Skeletal muscle tissue (tissue), 3 donors: ENCODE measurements at regions not wholly inside any gene's neighbourhood (a gene's known extent, or its start where the extent isn't known, plus 50 kb on each side); places are given as distances from the start of the nearest gene placed in this dataset.

Experiments
- H3K27ac ChIP-seq: one replicate; pipeline ENCODE4 v1.7.0; 2013; ENCODE audit warnings: mild to moderate bottlenecking, low read depth, low read length, inconsistent platforms
- H3K27me3 ChIP-seq, 3 donors: one replicate each; pipeline ENCODE4 v1.7.0; 2013; ENCODE audit warnings: low read length in 3 of 3; ENCODE audit not compliant: control insufficient read depth in 3 of 3, insufficient read depth in 3 of 3
- H3K36me3 ChIP-seq, 3 donors: one replicate each; pipeline ENCODE4 v1.7.0; 2013; ENCODE audit warnings: low read length in 3 of 3; ENCODE audit not compliant: control insufficient read depth in 3 of 3, insufficient read depth in 3 of 3
- H3K4me1 ChIP-seq, 3 donors: one replicate each; pipeline ENCODE4 v1.7.0; 2013; ENCODE audit warnings: low read length in 3 of 3, mild to moderate bottlenecking in 3 of 3; ENCODE audit not compliant: control insufficient read depth in 3 of 3, insufficient read depth in 3 of 3
- H3K4me3 ChIP-seq, 3 donors: one replicate each; pipeline ENCODE4 v1.7.0; 2013; ENCODE audit warnings: low read length in 3 of 3
- H3K9ac ChIP-seq, 3 donors: one replicate each; pipeline ENCODE4 v1.7.0; 2013; ENCODE audit warnings: low read length in 3 of 3, mild to moderate bottlenecking in 3 of 3, moderate library complexity in 2 of 3, low read depth in 1 of 3
- H3K9me3 ChIP-seq, 3 donors: one replicate each; pipeline ENCODE4 v1.7.0; 2013; ENCODE audit warnings: low read length in 3 of 3; ENCODE audit not compliant: control insufficient read depth in 3 of 3
- donor health status: Osteomylitis.

DNA sequence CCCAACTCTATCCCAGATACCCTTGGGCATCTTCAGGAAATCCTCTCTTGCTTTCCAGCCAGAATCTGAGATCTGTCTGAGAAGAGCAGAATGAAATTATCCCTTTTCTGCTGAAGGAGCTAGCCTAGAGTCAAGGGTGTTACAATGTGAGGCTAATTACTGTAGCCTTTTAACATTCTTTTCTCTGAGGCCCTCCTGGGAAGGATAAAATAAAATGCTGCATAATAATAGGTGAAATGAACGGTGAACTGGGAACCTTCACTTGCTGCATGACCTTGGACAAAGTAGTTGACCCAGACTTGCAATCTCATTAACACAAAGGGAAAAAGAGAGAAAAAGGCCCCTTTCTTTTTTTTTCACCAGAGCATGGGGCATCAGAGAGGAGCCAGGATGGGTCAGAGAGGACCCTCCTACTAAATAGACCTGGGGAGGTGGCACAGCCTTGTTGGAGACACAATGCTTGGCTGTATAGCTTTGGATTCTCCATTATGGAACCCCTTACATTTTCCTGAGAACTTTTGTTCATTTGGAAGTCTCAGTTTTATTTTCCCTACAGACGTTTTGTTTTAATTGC lies 137.0 kb upstream of the LIPC start:
- H3K9me3 ChIP-seq, result peaks cover 0 to 2% (median 0%) of the 10 kb centered on the region in 3 donors

DNA sequence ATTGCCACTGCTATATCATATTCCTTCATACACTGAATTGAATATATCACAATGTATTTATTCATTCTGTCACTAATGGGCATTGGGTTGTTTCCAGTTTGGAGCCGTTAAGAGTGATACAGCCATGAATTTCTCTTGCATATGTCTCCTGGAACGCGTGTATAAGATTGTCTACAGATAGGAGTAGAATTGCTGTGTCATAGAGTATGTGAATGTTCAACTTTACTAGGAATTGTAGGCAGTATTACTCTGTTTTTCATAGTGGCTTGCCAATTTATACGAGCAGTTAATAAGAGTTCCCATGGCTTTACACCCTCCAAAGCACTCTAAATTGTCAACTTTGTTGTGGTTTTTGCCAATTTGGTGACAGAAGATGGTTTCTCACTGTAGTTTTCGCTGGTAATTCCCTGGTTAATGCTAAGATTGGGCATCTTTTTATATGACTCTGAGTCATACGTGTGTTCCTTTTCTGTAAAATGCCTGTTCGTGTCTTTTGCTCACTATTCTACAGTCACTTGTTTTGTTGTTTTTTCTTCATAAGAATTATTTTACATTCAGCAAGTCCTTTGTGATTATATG lies 136.1 kb upstream of the LIPC start:
- Histone ChIP-seq H3K27me3 (no peaks in the 10 kb centered on the region), H3K4me1 (peaks cover 0 to 5% (median 0%) of the 10 kb centered on the region in 3 donors), H3K36me3 (no peaks in the 10 kb centered on the region), H3K9ac (no peak overlapping the region), H3K4me3 (no peak overlapping the region), H3K27ac (no peak overlapping the region), H3K9me3 (peaks cover 0 to 2% (median 0%) of the 10 kb centered on the region in 3 donors)

More for the DNA sequence above, 137.0 kb upstream of the LIPC start:
- Histone ChIP-seq H3K27me3 (no peaks in the 10 kb centered on the region), H3K9ac (no peak overlapping the region), H3K36me3 (no peaks in the 10 kb centered on the region), H3K4me3 (no peak overlapping the region), H3K4me1 (peaks cover 0 to 5% (median 0%) of the 10 kb centered on the region in 3 donors), H3K27ac (no peak overlapping the region)

DNA sequence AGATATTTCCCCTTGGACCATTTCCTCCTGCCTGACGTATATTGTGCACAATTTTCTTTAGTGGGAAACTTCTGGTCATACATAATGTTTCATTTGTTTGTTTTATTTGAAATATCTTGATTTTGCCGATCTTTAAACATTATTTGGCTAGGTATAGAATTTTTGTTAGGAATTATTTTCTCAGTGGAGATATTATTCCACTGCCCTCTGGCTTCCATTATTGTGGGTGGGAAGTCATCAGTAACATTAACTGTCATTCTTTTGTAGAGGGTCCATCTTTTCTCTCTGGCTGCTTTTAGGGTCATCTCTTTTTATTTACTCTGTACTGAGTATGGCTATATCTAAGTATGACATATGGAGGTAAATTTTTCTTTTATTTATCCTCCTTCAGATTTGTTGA lies 135.5 kb upstream of the LIPC start:
- H3K9me3 ChIP-seq, result peaks cover 0 to 2% (median 0%) of the 10 kb centered on the region in 3 donors
- H3K9ac ChIP-seq, result no peak overlapping the region
- no peak overlapping the region for H3K27ac ChIP-seq
- H3K36me3 ChIP-seq, result no peaks in the 10 kb centered on the region
- H3K27me3 ChIP-seq, result no peaks in the 10 kb centered on the region
- no peak overlapping the region for H3K4me3 ChIP-seq
- H3K4me1 ChIP-seq, result peaks cover 0 to 5% (median 0%) of the 10 kb centered on the region in 3 donors

DNA sequence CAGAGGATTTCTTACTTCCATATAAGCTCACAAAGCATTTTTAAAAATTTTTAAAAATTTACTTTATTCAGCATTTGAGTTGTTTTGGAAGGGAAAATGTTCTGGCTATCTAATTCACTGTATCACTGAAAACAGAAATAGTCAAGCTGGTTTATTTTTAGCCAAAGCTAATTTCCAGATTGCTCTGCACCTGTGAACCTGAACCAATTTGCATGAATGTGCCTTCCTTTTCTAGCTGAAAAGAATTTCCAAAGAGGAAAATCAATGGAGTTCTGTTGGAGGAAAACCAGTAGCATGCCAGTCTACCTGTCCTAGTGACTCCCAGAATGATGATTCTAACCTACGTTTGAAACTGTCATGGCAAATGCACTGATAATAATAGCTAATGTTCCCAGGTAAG lies 134.2 kb upstream of the LIPC start:
- Histone ChIP-seq H3K4me1 (peaks cover 0 to 5% (median 0%) of the 10 kb centered on the region in 3 donors), H3K9ac (no peak overlapping the region), H3K27ac (no peak overlapping the region), H3K27me3 (no peaks in the 10 kb centered on the region), H3K4me3 (no peak overlapping the region), H3K9me3 (no peaks in the 10 kb centered on the region), H3K36me3 (no peaks in the 10 kb centered on the region)

DNA sequence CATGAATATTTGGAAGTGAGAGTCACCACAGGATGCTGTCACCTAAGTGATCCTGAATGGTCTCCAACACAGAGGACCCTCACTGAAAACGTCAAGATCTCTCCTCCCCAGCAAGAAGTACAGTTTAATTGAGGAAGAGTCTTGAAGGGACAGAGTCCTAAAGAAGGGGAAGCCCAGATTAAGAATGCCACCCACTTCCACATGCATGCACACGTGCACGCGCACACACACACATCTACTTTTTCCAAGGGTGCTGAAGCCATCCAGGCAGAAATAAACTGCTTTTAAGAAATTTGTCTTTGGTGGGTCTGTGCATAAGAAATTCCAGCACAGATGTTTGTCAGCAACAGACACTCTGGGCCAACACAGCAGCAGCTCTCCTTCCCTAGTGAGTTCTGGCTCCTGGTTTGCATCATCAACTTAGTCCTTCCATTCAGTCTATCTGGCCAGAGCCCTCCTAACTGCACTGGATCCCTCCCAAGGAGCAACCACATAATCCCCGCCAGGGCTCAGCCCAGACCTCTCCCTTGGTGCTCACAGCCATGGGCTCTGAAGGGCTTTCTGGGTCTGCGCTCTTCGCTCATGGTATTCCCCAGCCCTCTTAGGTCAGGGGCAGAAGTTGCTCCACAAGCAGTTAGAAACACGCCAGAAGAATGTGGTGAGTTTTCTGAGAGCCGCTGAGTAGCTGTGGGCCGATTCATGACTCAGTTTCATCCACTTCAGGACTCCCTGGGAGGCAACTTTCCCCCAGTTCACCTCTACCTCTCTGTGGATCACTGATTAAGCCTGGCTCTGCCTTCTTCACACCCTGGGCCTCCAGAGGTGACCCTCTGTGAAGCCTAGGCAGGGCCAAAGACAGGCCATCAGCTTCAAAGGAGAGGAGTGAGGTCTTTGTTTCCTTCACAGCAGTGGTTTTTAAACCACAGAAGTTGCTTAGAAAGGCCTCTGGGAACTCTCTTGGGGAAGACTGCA lies 132.6 kb upstream of the LIPC start:
- Histone ChIP-seq H3K27me3 (no peaks in the 10 kb centered on the region), H3K4me3 (no peak overlapping the region), H3K36me3 (no peaks in the 10 kb centered on the region), H3K27ac (no peak overlapping the region), H3K4me1 (peaks cover 0 to 5% (median 0%) of the 10 kb centered on the region in 3 donors), H3K9me3 (no peaks in the 10 kb centered on the region), H3K9ac (no peak overlapping the region)

DNA sequence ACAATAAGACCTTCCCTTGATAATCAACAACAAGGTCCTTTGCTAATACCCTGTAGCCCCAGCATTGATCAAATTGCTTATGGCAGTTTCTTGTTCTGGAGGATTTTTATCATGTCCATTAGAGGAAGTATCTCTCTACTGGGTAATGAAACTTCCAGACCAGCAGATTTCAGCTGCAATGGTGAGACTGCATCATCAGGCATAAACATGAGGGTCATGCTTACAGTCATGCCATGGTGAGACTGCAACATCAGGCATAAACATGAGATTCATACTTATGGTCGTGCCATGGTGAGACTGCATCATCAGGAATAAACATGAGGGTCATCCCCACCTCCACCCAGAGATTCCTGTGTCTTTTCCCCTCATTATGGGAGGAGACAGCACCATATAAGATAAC lies 129.0 kb upstream of the LIPC start:
- no peaks in the 10 kb centered on the region for H3K27me3 ChIP-seq
- H3K9ac ChIP-seq, result no peak overlapping the region
- H3K4me3 ChIP-seq, result no peak overlapping the region
- no peaks in the 10 kb centered on the region for H3K9me3 ChIP-seq
- H3K27ac ChIP-seq, result no peak overlapping the region
- H3K36me3 ChIP-seq, result no peaks in the 10 kb centered on the region
- H3K4me1 ChIP-seq, result peaks cover 0 to 11% (median 0%) of the 10 kb centered on the region in 3 donors

DNA sequence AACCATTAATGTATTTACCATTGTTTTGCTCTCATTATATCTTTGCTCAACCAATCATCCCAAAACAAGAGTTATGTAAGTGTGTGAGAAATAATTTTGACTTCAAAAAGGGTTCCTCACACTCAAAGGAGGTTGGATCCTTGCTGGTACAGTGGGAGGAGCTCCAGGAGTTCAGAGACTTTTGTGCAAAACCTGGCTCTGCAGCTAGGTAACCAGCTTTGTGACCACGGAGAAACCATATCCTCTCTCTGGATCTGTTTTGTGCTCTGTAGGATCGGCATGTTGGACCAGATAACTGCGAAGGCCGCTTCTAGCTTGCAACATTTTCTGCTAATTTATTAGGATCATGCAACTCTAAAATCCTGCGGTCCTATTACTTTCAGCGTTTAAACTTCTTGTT lies 128.6 kb upstream of the LIPC start:
- Histone ChIP-seq H3K27me3 (no peaks in the 10 kb centered on the region), H3K4me1 (peaks cover 0 to 11% (median 0%) of the 10 kb centered on the region in 3 donors), H3K27ac (no peak overlapping the region), H3K9ac (no peak overlapping the region), H3K4me3 (no peak overlapping the region), H3K9me3 (no peaks in the 10 kb centered on the region), H3K36me3 (no peaks in the 10 kb centered on the region)

DNA sequence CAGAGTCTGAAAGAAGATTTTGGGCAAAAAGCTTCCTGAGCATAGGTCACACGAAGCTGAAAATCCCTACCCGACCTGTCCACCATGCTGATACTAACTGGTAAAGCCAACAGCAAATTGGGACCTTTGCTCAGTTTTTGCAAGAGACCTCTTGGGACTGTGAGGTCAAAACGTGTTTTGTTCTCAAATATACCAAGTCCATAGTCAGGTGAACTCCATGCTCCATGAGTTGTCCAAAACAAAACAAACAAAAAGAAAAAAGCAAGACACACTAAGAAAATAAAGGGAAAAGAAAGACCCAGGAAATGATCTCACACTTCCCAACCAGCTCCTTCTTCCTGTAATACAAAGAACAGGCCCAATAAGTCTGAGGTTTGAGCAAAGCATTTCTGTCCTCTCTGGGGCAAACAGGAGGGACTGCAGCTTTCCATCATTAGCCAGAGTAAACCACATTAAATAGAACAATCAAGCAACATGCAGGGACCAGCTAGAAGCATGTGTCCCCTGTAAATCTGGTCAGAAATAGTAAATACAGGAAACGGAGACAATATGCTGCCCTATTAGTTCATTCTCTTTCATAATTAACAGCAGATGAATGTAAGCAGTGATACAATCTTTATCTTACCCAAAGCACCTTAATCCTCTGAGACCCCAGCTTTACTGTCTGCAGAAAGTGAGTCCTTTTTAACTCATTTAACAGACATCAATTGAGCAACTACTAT lies 125.0 kb upstream of the LIPC start:
- Histone ChIP-seq H3K9me3 (no peaks in the 10 kb centered on the region), H3K4me1 (peaks cover 0 to 6% (median 2%) of the 10 kb centered on the region in 3 donors), H3K27ac (no peak overlapping the region), H3K36me3 (no peaks in the 10 kb centered on the region), H3K27me3 (no peaks in the 10 kb centered on the region), H3K9ac (no peak overlapping the region), H3K4me3 (no peak overlapping the region)

DNA sequence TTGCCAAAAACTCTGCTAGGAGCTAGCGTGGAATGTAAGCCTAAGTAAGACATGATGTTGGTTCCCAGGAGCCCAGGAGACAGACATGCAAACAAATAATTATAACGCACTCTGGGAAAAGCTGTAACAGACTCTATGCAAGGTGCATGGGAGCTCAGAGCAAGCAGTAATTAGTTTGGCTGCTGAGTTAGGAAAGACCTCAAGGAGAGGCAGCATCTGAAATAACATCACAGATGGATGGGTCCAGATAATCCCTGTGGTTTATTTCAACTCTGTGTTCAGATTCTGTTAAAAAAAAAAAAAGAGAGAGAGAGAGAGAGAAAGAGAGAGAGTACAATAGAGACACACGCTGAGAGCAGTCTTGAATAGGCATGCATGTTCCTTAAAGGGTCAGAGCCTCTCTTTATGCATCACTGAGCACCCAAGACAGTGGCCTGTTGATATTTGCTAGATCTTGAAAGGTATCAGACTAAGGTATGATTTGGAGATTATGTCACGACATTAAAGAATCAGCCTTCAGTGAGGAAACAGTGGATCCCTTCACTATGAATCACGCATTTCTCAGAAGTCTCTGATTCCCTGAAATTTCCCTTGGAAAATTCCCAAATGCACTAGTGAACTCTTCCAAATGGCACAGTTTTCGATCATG lies 124.4 kb upstream of the LIPC start:
- H3K27me3 ChIP-seq, result no peaks in the 10 kb centered on the region
- no peak overlapping the region for H3K4me3 ChIP-seq
- H3K36me3 ChIP-seq, result no peaks in the 10 kb centered on the region
- no peaks in the 10 kb centered on the region for H3K9me3 ChIP-seq
- H3K9ac ChIP-seq, result no peak overlapping the region
- H3K4me1 ChIP-seq, result peaks cover 0 to 6% (median 2%) of the 10 kb centered on the region in 3 donors
- no peak overlapping the region for H3K27ac ChIP-seq
